Endothelial cell of umbilical vein (primary cell): ENCODE measurements at regions not wholly inside any gene's neighbourhood (a gene's known extent, or its start where the extent isn't known, plus 50 kb on each side); places are given as distances from the start of the nearest gene placed in this dataset.

ENCODE experiments used
- BruUV-seq: library from RNA; stranded (reverse); fragments of 400-500 nt; replicated peaks from 2 replicates; lab custom pipeline; 2021; lab: Mats Ljungman, UMichigan
- CTCF ChIA-PET: fragments of 300-600, 350-600 bp; sonication (Branson Sonifier 250); formaldehyde crosslinking; loops from one replicate; lab custom pipeline; 2021; ENCODE audit warnings: antibody characterized with exemption, inconsistent platforms; lab: Charles Lee
- POLR2A ChIA-PET: fragments of 300-600, 350-600 bp; sonication (Branson Sonifier 250); formaldehyde crosslinking; loops from one replicate; lab custom pipeline; 2021; ENCODE audit warnings: antibody characterized with exemption, inconsistent platforms; lab: Charles Lee
- DNase-seq: peaks from one replicate; pipeline ENCODE4 v3.0.0-alpha.2; 2011; ENCODE audit warnings: low read depth, low spot score
- FAIRE-seq: peaks from 2 replicates; lab custom pipeline; 2011; peaks lifted over from hg19 to GRCh38; lab: Jason Lieb, UNC
- H2AFZ ChIP-seq: 2 replicates; pipeline ENCODE4 v1.6.0; 2012; ENCODE audit warnings: low read depth, low read length, control low read depth, inconsistent platforms
- H3K27ac ChIP-seq: 2 replicates; pipeline ENCODE4 v1.5.1; 2011; ENCODE audit warnings: low read depth, mild to moderate bottlenecking, control low read depth, low read length, moderate library complexity; ENCODE audit not compliant: insufficient read depth
- H3K27me3 ChIP-seq, 2 experiments: 2 replicates each; pipeline versions ENCODE4 v1.6.0 to v1.6.1; 2011; ENCODE audit warnings: low read length in 2 of 2, mixed read lengths in 1 of 2; ENCODE audit not compliant: control insufficient read depth in 2 of 2, insufficient read depth in 2 of 2
- H3K36me3 ChIP-seq, 2 experiments: 2 replicates in 1 of 2; 3 replicates in 1 of 2; pipeline ENCODE4 v1.5.1; 2011; ENCODE audit warnings: low read length in 2 of 2, mild to moderate bottlenecking in 1 of 2, moderate library complexity in 1 of 2; ENCODE audit not compliant: control insufficient read depth in 2 of 2, insufficient read depth in 2 of 2; ENCODE audit errors: extremely low read depth in 1 of 2
- H3K4me1 ChIP-seq: 3 replicates; pipeline ENCODE4 v1.5.1; 2011; ENCODE audit warnings: mild to moderate bottlenecking, low read length; ENCODE audit not compliant: control insufficient read depth, insufficient read depth; ENCODE audit errors: extremely low read depth
- H3K4me2 ChIP-seq: 2 replicates; pipeline ENCODE4 v1.6.1; 2011; ENCODE audit warnings: low read length, control low read depth, mixed read lengths; ENCODE audit not compliant: insufficient read depth
- H3K4me3 ChIP-seq, 3 experiments: fragments of 200-600 bp in 1 of 3; sonication (generic), shearing (Covaris generic) in 1 of 3; replicated peaks in 1 of 3; 2 replicates each; pipeline ENCODE4 v1.5.1; 2011 to 2016; ENCODE audit warnings: control low read depth in 3 of 3, low read length in 3 of 3, mild to moderate bottlenecking in 2 of 3, inconsistent platforms in 1 of 3, low read depth in 1 of 3, moderate library complexity in 1 of 3; ENCODE audit not compliant: insufficient read depth in 1 of 3
- H3K79me2 ChIP-seq: 2 replicates; pipeline ENCODE4 v1.6.0; 2012; ENCODE audit warnings: low read length, inconsistent platforms; ENCODE audit not compliant: control insufficient read depth, insufficient read depth
- H3K9ac ChIP-seq: replicated peaks from 2 replicates; pipeline ENCODE3; 2011; ENCODE audit warnings: low read length, control low read depth; ENCODE audit not compliant: insufficient read depth; ENCODE audit errors: extremely low read depth
- H3K9me1 ChIP-seq: replicated peaks from 3 replicates; pipeline ENCODE4 v1.6.0; 2011; ENCODE audit warnings: mild to moderate bottlenecking, low read length; ENCODE audit not compliant: control insufficient read depth, insufficient read depth; ENCODE audit errors: extremely low read depth
- H3K9me3 ChIP-seq: replicated peaks from 2 replicates; pipeline ENCODE4 v1.5.1; 2012; ENCODE audit warnings: low read length, inconsistent platforms; ENCODE audit not compliant: control insufficient read depth, insufficient read depth
- H4K20me1 ChIP-seq: replicated peaks from 2 replicates; pipeline ENCODE3; 2011; ENCODE audit warnings: mild to moderate bottlenecking, low read length; ENCODE audit not compliant: control insufficient read depth, insufficient read depth; ENCODE audit errors: extremely low read depth
- CTCF ChIP-seq, 2 donors: IDR thresholded peaks; 1 replicate in 1 of 2; 2 replicates in 1 of 2; pipeline ENCODE4 v1.5.1; 2011; ENCODE audit warnings: low read length in 2 of 2, mild to moderate bottlenecking in 2 of 2, moderate library complexity in 2 of 2, control low read depth in 1 of 2, inconsistent platforms in 1 of 2, low read depth in 1 of 2; ENCODE audit not compliant: insufficient read depth in 1 of 2; ENCODE audit errors: extremely low read depth in 1 of 2
- EZH2 ChIP-seq: IDR thresholded peaks from 2 replicates; pipeline ENCODE4 v1.6.1; 2012; ENCODE audit warnings: borderline replicate concordance, low read depth, mild to moderate bottlenecking, moderate library complexity, low read length, inconsistent platforms; ENCODE audit not compliant: severe bottlenecking
- FOS ChIP-seq: IDR thresholded peaks from 2 replicates; pipeline ENCODE4 v1.6.1; 2011; ENCODE audit warnings: mild to moderate bottlenecking, low read length, moderate library complexity, borderline replicate concordance; ENCODE audit not compliant: insufficient read depth
- GATA2 ChIP-seq: IDR thresholded peaks from 2 replicates; pipeline ENCODE4 v1.7.0; 2011; ENCODE audit warnings: low read depth, mild to moderate bottlenecking, moderate library complexity, mixed read lengths, low read length; ENCODE audit not compliant: insufficient read length, insufficient read depth
- JUN ChIP-seq: IDR thresholded peaks from 2 replicates; pipeline ENCODE4 v1.6.1; 2011; ENCODE audit warnings: borderline replicate concordance, low read depth; ENCODE audit not compliant: insufficient read length, insufficient read depth
- MYC ChIP-seq: IDR thresholded peaks from one replicate; pipeline ENCODE4 v1.6.1; 2011; ENCODE audit warnings: mild to moderate bottlenecking, low read depth, low read length
- POLR2A ChIP-seq: IDR thresholded peaks from 2 replicates; pipeline ENCODE4 v1.6.1; 2012; ENCODE audit warnings: low read depth, mild to moderate bottlenecking, control low read depth, low read length
- POLR2AphosphoS5 ChIP-seq: IDR thresholded peaks from 2 replicates; pipeline ENCODE4 v1.6.1; 2012; ENCODE audit warnings: low read depth, mild to moderate bottlenecking, control low read depth, low read length, moderate library complexity; ENCODE audit not compliant: insufficient read depth
- dilution Hi-C: fragments of 300-500 bp; cut with MboI; formaldehyde crosslinking; loops from one replicate; pipeline ENCODE4 v1.15.0; 2019; ENCODE audit warnings: low sequenced_read_pairs; ENCODE audit not compliant: extremely low pct_ligation_motif_present
- intact Hi-C: fragments of 100-400 bp; cut with micrococcal nuclease; formaldehyde crosslinking; loops from one replicate; pipeline ENCODE4 v1.10.0; 2022
- TF ChIP-seq, protein P1 (sequence below): IDR thresholded peaks from 2 replicates; pipeline ENCODE4 v1.6.1; 2011; ENCODE audit not compliant: insufficient read depth, insufficient read length

GRCh38 chr4:137310593-137311490, 221.5 kb downstream of the PCDH18 start:
- intact Hi-C loops (loop anchor here (10.0 kb wide), 1 partner anchor 144 kb away; no protein-coding TSS in a partner anchor), dilution Hi-C loops (no loop called here)
- H3K27me3 ChIP-seq, result no peaks in the 10 kb centered on the region
- H3K4me3 ChIP-seq, result no peak overlapping the region
- H4K20me1 ChIP-seq, result no peaks in the 10 kb centered on the region
- no TSS peak for BruUV-seq
- no peaks in the 10 kb centered on the region for H3K4me1 ChIP-seq
- H3K9ac ChIP-seq, result no peak overlapping the region
- CTCF ChIA-PET, result interaction anchor here (1.3 kb wide), 1 partner anchor 14 kb away, joined by 3 read pairs; no protein-coding TSS in a partner anchor
- no peak overlapping the region for H3K27ac ChIP-seq
- no peak overlapping the region for H2AFZ ChIP-seq
- POLR2A ChIA-PET, result no interaction called here
- no peaks in the 10 kb centered on the region for H3K36me3 ChIP-seq
- no peaks in the 10 kb centered on the region for H3K79me2 ChIP-seq
- H3K9me3 ChIP-seq, result no peaks in the 10 kb centered on the region
- no peaks in the 10 kb centered on the region for H3K9me1 ChIP-seq
- TF ChIP-seq GATA2, result no peak
- no peak for TF ChIP-seq JUN
- TF ChIP-seq, protein P1, sequence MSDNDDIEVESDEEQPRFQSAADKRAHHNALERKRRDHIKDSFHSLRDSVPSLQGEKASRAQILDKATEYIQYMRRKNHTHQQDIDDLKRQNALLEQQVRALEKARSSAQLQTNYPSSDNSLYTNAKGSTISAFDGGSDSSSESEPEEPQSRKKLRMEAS, result no peak
- no peak for TF ChIP-seq CTCF (IDR thresholded peaks at IDR 0.05; ENCODE audit: extremely low read depth in 1 of 2, insufficient read depth in 1 of 2, low read depth in 1 of 2, low read length in 2 of 2)
- TF ChIP-seq EZH2, result no peak
- TF ChIP-seq MYC, result no peak
- TF ChIP-seq POLR2A, result no peak
- TF ChIP-seq FOS, result no peak
- TF ChIP-seq POLR2AphosphoS5, result no peak
- DNase-seq (no peak), FAIRE-seq (no peak)
- no peak overlapping the region for H3K4me2 ChIP-seq
